ENCODE measurements at regions not wholly inside any gene's neighbourhood (a gene's known extent, or its start where the extent isn't known, plus 50 kb on each side); places are given as distances from the start of the nearest gene placed in this dataset.
"Not testable (repeated sequence)": the region's sequence is repeated elsewhere in the genome, so short reads cannot be mapped to it uniquely, and the experiment has no call there.

GRCh38 chr9:40930426-40930825, 198.1 kb downstream of the FOXD4L6 start:
- intact Hi-C loops (cut with micrococcal nuclease): not testable (repeated sequence)

DNA sequence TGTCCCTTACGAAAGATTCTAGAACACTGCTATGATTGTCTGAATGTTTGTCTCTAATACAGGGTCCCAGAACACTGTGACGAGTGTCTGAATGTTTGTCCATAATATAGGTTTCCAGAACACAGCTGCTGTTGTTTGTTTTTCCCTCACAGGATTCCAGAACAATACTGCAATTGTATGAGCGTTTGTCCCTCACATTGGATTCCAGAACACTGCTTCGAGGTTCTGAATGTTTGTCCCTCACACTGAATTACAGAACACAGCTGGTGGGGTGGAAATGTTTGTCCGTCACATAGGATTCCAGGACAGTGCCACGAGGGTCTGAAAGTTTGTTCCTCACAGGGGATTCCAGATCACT, 199.0 kb downstream of the FOXD4L6 start:
- H3K4me3 Mint-ChIP-seq; intact Hi-C loops (cut with micrococcal nuclease); POLR2A ChIA-PET (ENCODE audit: partially characterized antibody); H3K4me1 ChIP-seq (ENCODE audit: insufficient read depth, low read length); H3K4me1 Mint-ChIP-seq; H3K27ac Mint-ChIP-seq; H3K27ac ChIP-seq (ENCODE audit: low read depth, low read length); CTCF ChIA-PET (ENCODE audit: partially characterized antibody); H3K4me3 ChIP-seq (ENCODE audit: low read length in 2 of 2); H3K36me3 ChIP-seq (ENCODE audit: insufficient read depth, low read length); DNase-seq; H3K27me3 Mint-ChIP-seq; H3K27me3 ChIP-seq (ENCODE audit: insufficient read depth, low read length): not testable (repeated sequence)
- peaks cover 26 to 42% of the 10 kb centered on the region in 2 donors for H3K36me3 Mint-ChIP-seq
- peaks cover 7 to 48% of the 10 kb centered on the region in 2 donors for H3K9me3 ChIP-seq (ENCODE audit: control insufficient read depth in 1 of 2, low read length in 2 of 2)
- peaks cover 10 to 88% (median 83%) of the 10 kb centered on the region in 8 donors for H3K9me3 Mint-ChIP-seq

More at GRCh38 chr9:40930426-40930825, 198.1 kb downstream of the FOXD4L6 start:
- CTCF ChIA-PET (ENCODE audit: partially characterized antibody); H3K27ac Mint-ChIP-seq; DNase-seq; H3K4me3 Mint-ChIP-seq; H3K4me1 Mint-ChIP-seq; H3K4me3 ChIP-seq (ENCODE audit: low read length in 2 of 2); H3K27me3 ChIP-seq (ENCODE audit: insufficient read depth, low read length); H3K36me3 ChIP-seq (ENCODE audit: insufficient read depth, low read length); H3K4me1 ChIP-seq (ENCODE audit: insufficient read depth, low read length); H3K27me3 Mint-ChIP-seq; POLR2A ChIA-PET (ENCODE audit: partially characterized antibody); H3K27ac ChIP-seq (ENCODE audit: low read depth, low read length): not testable (repeated sequence)
- H3K9me3 ChIP-seq (ENCODE audit: control insufficient read depth in 1 of 2, low read length in 2 of 2): peaks cover 7 to 38% of the 10 kb centered on the region in 2 donors
- H3K9me3 Mint-ChIP-seq: peaks cover 8 to 78% (median 73%) of the 10 kb centered on the region in 8 donors
- peaks cover 26 to 38% of the 10 kb centered on the region in 2 donors for H3K36me3 Mint-ChIP-seq

- H3K27me3 Mint-ChIP-seq: no peaks in the 10 kb centered on the region
- no peaks in the 10 kb centered on the region for H3K36me3 ChIP-seq (ENCODE audit: insufficient read depth, low read length)
- H3K27ac ChIP-seq (ENCODE audit: low read depth, low read length): no peak overlapping the region
- no peaks in the 10 kb centered on the region for H3K4me1 Mint-ChIP-seq
- H3K27me3 ChIP-seq (ENCODE audit: insufficient read depth, low read length): no peaks in the 10 kb centered on the region
- no peak overlapping the region for H3K4me3 Mint-ChIP-seq
- peaks cover 26 to 47% of the 10 kb centered on the region in 2 donors for H3K36me3 Mint-ChIP-seq
- ChIA-PET CTCF (ENCODE audit: partially characterized antibody) (no interaction called here), POLR2A (ENCODE audit: partially characterized antibody) (no interaction called here)
- peaks cover 10 to 93% (median 88%) of the 10 kb centered on the region in 8 donors for H3K9me3 Mint-ChIP-seq
- DNase-seq: no peak
- H3K9me3 ChIP-seq (ENCODE audit: control insufficient read depth in 1 of 2, low read length in 2 of 2): peaks cover 7 to 51% of the 10 kb centered on the region in 2 donors
- intact Hi-C loops (cut with micrococcal nuclease): no loop called here
- H3K4me3 ChIP-seq (ENCODE audit: low read length in 2 of 2): no peak overlapping the region
- H3K4me1 ChIP-seq (ENCODE audit: insufficient read depth, low read length): no peaks in the 10 kb centered on the region
- H3K27ac Mint-ChIP-seq: no peak overlapping the region
Observed at GRCh38 chr9:40928803-40929487, 199.5 kb downstream of the FOXD4L6 start.

DNA sequence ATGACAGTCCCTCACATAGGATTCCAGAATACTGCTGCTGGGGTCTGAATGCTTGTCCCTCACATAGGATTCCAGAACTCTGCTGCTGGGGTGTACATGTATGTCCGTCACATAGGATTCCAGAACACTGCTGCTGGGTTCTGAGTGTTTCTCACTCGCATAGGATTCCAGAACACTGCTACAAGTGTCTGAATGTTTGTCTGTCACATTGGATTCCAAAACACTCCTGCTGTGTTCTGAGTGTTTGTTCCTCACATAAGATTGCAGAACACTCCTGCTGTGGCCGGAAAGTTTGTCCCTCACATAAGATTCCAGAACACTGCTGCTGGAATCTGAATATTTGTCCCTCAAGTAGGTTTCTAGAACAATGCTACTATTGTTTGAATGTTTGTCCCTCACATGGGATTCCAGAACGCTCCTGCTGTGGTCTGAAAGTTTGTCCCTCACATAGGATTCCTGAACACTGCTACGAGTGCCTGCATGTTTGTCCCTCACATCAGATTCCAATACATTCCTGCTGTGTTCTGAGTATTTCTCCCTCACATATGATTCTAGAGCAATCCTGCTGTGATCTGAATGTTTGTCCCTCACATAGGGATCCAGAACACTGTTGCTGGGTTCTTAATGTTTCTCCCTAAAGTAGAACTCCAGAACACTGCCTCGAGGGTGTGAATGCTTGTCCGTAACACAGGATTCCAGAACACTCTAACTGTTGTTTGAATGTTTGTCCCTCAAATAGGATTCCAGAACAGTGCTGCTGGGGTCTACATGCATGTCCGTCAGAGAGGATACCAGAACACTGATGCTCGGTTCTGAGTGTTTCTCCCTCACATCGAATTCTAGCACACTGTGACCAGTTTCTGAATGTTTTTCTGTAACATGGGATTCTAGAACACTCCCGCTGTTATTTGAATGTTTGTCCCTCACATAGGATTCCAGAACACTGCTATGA, 200.4 kb downstream of the FOXD4L6 start:
- Mint-ChIP-seq H3K27ac (no peak overlapping the region), H3K36me3 (peaks cover 26 to 47% of the 10 kb centered on the region in 2 donors), H3K9me3 (peaks cover 10 to 97% (median 92%) of the 10 kb centered on the region in 8 donors), H3K4me3 (no peak overlapping the region), H3K4me1 (no peaks in the 10 kb centered on the region), H3K27me3 (no peaks in the 10 kb centered on the region)
- Histone ChIP-seq H3K4me3 (ENCODE audit: low read length in 2 of 2) (no peak overlapping the region), H3K27me3 (ENCODE audit: insufficient read depth, low read length) (no peaks in the 10 kb centered on the region), H3K36me3 (ENCODE audit: insufficient read depth, low read length) (no peaks in the 10 kb centered on the region), H3K4me1 (ENCODE audit: insufficient read depth, low read length) (no peaks in the 10 kb centered on the region), H3K27ac (ENCODE audit: low read depth, low read length) (no peak overlapping the region), H3K9me3 (ENCODE audit: control insufficient read depth in 1 of 2, low read length in 2 of 2) (peaks cover 7 to 59% of the 10 kb centered on the region in 2 donors)
- intact Hi-C loops (cut with micrococcal nuclease): no loop called here
- CTCF ChIA-PET (ENCODE audit: partially characterized antibody): no interaction called here
- POLR2A ChIA-PET (ENCODE audit: partially characterized antibody): no interaction called here
- DNase-seq: no peak

- H3K9me3 Mint-ChIP-seq: peaks cover 10 to 99% (median 95%) of the 10 kb centered on the region in 8 donors
- Histone ChIP-seq H3K4me3 (ENCODE audit: low read length in 2 of 2) (no peak overlapping the region), H3K4me1 (ENCODE audit: insufficient read depth, low read length) (no peaks in the 10 kb centered on the region), H3K27ac (ENCODE audit: low read depth, low read length) (no peak overlapping the region), H3K9me3 (ENCODE audit: control insufficient read depth in 1 of 2, low read length in 2 of 2) (peaks cover 7 to 64% of the 10 kb centered on the region in 2 donors), H3K36me3 (ENCODE audit: insufficient read depth, low read length) (no peaks in the 10 kb centered on the region), H3K27me3 (ENCODE audit: insufficient read depth, low read length) (no peaks in the 10 kb centered on the region)
- CTCF ChIA-PET (ENCODE audit: partially characterized antibody): no interaction called here
- H3K27me3 Mint-ChIP-seq: no peaks in the 10 kb centered on the region
- H3K27ac Mint-ChIP-seq: no peak overlapping the region
- H3K4me1 Mint-ChIP-seq: no peaks in the 10 kb centered on the region
- DNase-seq: no peak
- POLR2A ChIA-PET (ENCODE audit: partially characterized antibody): no interaction called here
- peaks cover 24 to 49% of the 10 kb centered on the region in 2 donors for H3K36me3 Mint-ChIP-seq
- intact Hi-C loops (cut with micrococcal nuclease): no loop called here
- no peak overlapping the region for H3K4me3 Mint-ChIP-seq
Observed at GRCh38 chr9:40927260-40927631, 201.2 kb downstream of the FOXD4L6 start.

DNA sequence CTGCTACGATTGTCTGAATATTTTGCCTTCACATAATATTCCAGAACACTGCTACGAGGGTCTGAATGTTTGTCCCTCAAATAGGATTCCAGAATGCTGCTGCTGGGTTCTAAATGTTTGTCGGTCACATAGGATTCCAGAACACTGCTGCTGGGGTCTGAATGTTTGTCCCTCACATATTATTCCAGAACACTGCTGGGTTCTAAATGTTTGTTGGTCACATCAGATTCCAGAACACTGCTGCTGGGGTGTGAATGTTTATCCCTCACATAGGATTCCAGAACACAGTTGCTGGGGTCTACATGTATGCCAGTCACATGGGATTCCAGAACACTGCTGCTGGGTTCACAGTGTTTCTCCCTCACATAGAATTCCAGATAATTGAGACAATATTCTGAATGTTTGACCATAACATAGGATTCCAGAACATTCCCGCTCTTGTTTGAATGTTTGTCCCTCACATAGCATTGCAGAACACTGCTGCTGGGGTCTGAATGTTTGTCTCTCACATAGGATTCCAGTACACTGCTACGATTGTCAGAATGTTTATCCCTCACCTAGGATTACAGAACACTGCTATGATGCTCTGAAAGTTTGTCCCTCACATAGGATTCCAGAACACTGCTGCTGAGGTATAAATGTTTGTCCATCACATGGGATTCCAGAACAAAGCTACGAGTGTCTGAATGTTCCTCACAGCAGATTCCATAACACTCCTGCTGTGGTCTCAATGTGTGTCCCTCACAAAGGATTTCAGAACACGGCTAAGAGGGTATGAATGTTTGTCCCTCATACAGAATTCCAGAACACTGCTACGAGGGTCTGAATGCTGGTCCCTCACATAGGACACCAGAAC, 201.8 kb downstream of the FOXD4L6 start:
- no peaks in the 10 kb centered on the region for H3K4me1 Mint-ChIP-seq
- H3K27ac ChIP-seq (ENCODE audit: low read depth, low read length): no peak overlapping the region
- H3K36me3 ChIP-seq (ENCODE audit: insufficient read depth, low read length): no peaks in the 10 kb centered on the region
- POLR2A ChIA-PET (ENCODE audit: partially characterized antibody): no interaction called here
- intact Hi-C loops (cut with micrococcal nuclease): no loop called here
- no peaks in the 10 kb centered on the region for H3K27me3 Mint-ChIP-seq
- peaks cover 10 to 99% (median 95%) of the 10 kb centered on the region in 8 donors for H3K9me3 Mint-ChIP-seq
- no peaks in the 10 kb centered on the region for H3K27me3 ChIP-seq (ENCODE audit: insufficient read depth, low read length)
- peaks cover 18 to 46% of the 10 kb centered on the region in 2 donors for H3K36me3 Mint-ChIP-seq
- H3K4me1 ChIP-seq (ENCODE audit: insufficient read depth, low read length): no peaks in the 10 kb centered on the region
- no peak overlapping the region for H3K4me3 Mint-ChIP-seq
- no peak for DNase-seq
- CTCF ChIA-PET (ENCODE audit: partially characterized antibody): no interaction called here
- no peak overlapping the region for H3K27ac Mint-ChIP-seq
- H3K4me3 ChIP-seq (ENCODE audit: low read length in 2 of 2): no peak overlapping the region
- H3K9me3 ChIP-seq (ENCODE audit: control insufficient read depth in 1 of 2, low read length in 2 of 2): peaks cover 7 to 64% of the 10 kb centered on the region in 2 donors

GRCh38 chr9:40925149-40925548, 203.3 kb downstream of the FOXD4L6 start:
- no peak overlapping the region for H3K4me3 ChIP-seq (ENCODE audit: low read length in 2 of 2)
- H3K9me3 Mint-ChIP-seq: peaks cover 10 to 97% (median 87%) of the 10 kb centered on the region in 8 donors
- H3K27ac ChIP-seq (ENCODE audit: low read depth, low read length): no peak overlapping the region
- no peaks in the 10 kb centered on the region for H3K36me3 ChIP-seq (ENCODE audit: insufficient read depth, low read length)
- H3K9me3 ChIP-seq (ENCODE audit: control insufficient read depth in 1 of 2, low read length in 2 of 2): peaks cover 7 to 64% of the 10 kb centered on the region in 2 donors
- no peak for DNase-seq
- POLR2A ChIA-PET (ENCODE audit: partially characterized antibody): no interaction called here
- H3K4me1 Mint-ChIP-seq: no peaks in the 10 kb centered on the region
- peaks cover 19 to 39% of the 10 kb centered on the region in 2 donors for H3K36me3 Mint-ChIP-seq
- no peak overlapping the region for H3K27ac Mint-ChIP-seq
- CTCF ChIA-PET (ENCODE audit: partially characterized antibody): no interaction called here
- H3K4me3 Mint-ChIP-seq: no peak overlapping the region
- no peaks in the 10 kb centered on the region for H3K4me1 ChIP-seq (ENCODE audit: insufficient read depth, low read length)
- no peaks in the 10 kb centered on the region for H3K27me3 Mint-ChIP-seq
- intact Hi-C loops (cut with micrococcal nuclease): no loop called here
- H3K27me3 ChIP-seq (ENCODE audit: insufficient read depth, low read length): no peaks in the 10 kb centered on the region

Measured in CD4-positive, alpha-beta memory T cell (primary cell).